Muscle layer of duodenum (tissue), 2 donors: ENCODE measurements at regions not wholly inside any gene's neighbourhood (a gene's known extent, or its start where the extent isn't known, plus 50 kb on each side); places are given as distances from the start of the nearest gene placed in this dataset.
"Not testable (repeated sequence)": the region's sequence is repeated elsewhere in the genome, so short reads cannot be mapped to it uniquely, and the experiment has no call there.

ENCODE experiments used
- H3K27ac ChIP-seq: one replicate; pipeline ENCODE4 v1.7.0; 2013; ENCODE audit warnings: mild to moderate bottlenecking, low read length
- H3K27me3 ChIP-seq: one replicate; pipeline ENCODE4 v1.7.0; 2013; ENCODE audit warnings: low read depth, mild to moderate bottlenecking, control low read depth, low read length
- H3K36me3 ChIP-seq, 2 donors: one replicate each; pipeline ENCODE4 v1.7.0; 2013; ENCODE audit warnings: low read length in 2 of 2, control low read depth in 1 of 2, mild to moderate bottlenecking in 1 of 2; ENCODE audit not compliant: insufficient read depth in 2 of 2, control insufficient read depth in 1 of 2
- H3K4me1 ChIP-seq, 2 donors: one replicate each; pipeline ENCODE4 v1.7.0; 2013; ENCODE audit warnings: low read length in 2 of 2, mild to moderate bottlenecking in 2 of 2, control low read depth in 1 of 2, moderate library complexity in 1 of 2; ENCODE audit not compliant: insufficient read depth in 2 of 2, control insufficient read depth in 1 of 2
- H3K4me3 ChIP-seq, 2 donors: one replicate each; pipeline ENCODE4 v1.7.0; 2013; ENCODE audit warnings: low read length in 2 of 2, low read depth in 1 of 2, mild to moderate bottlenecking in 1 of 2
- H3K9me3 ChIP-seq, 2 donors: one replicate each; pipeline ENCODE4 v1.7.0; 2013; ENCODE audit warnings: low read length in 2 of 2, control low read depth in 1 of 2, mild to moderate bottlenecking in 1 of 2; ENCODE audit not compliant: control insufficient read depth in 1 of 2
- donor health status: healthy.

- Histone ChIP-seq H3K4me1 (no peaks in the 10 kb centered on the region), H3K27me3 (no peaks in the 10 kb centered on the region), H3K36me3 (no peaks in the 10 kb centered on the region), H3K4me3 (no peak overlapping the region), H3K27ac (no peak overlapping the region), H3K9me3 (no peaks in the 10 kb centered on the region)
These were observed 362.8 kb upstream of the ZNF462 start for GRCh38 chr9:106500171-106500570.

DNA sequence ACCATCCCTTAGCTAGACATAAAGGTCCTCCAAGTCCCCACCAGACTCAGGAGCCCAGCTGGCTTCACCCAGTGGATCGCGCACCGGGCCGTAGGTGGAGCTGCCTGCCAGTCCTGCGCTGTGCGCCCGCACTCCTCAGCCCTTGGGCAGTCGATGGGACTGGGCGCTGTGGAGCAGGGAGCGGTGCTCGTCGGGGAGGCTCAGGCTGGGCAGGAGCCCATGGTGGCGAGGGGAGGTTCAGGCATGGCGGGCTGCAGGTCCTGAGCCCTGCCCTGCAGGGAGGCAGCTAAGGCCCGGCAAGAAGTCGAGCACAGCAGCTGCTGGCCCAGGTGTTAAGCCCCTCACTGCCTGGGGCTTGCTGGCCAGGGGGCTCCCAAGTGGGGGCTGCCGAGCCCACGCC lies 361.8 kb upstream of the ZNF462 start:
- not testable (repeated sequence) for H3K36me3 ChIP-seq

DNA sequence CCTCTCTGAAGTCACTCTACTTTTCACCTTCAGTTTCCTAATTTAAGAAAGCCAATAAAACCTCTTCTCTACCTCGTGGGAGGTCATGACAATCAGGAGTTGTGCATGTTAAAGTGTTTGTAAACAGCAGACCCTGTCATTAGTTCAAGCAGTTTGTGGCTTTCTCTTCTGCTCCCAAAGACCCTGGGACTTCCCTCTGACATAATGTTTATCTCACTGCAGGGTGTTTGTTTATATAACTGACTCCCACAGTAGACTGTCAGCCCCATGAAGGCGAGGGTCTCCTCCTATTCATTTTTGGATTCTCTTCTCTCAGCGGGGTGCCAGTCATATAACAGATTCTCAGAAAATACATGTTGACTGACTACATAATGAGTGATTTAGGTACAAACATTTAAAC lies 360.0 kb upstream of the ZNF462 start:
- Histone ChIP-seq H3K36me3 (no peaks in the 10 kb centered on the region), H3K27me3 (no peaks in the 10 kb centered on the region), H3K9me3 (no peaks in the 10 kb centered on the region), H3K27ac (no peak overlapping the region), H3K4me3 (no peak overlapping the region), H3K4me1 (no peaks in the 10 kb centered on the region)

More for the DNA sequence above, 361.8 kb upstream of the ZNF462 start:
- not testable (repeated sequence) for H3K27me3 ChIP-seq, H3K4me3 ChIP-seq, H3K4me1 ChIP-seq, H3K27ac ChIP-seq, H3K9me3 ChIP-seq

GRCh38 chr9:106503759-106504158 lies 359.2 kb upstream of the ZNF462 start:
- Histone ChIP-seq H3K27me3 (no peaks in the 10 kb centered on the region), H3K36me3 (no peaks in the 10 kb centered on the region), H3K27ac (no peak overlapping the region), H3K9me3 (no peaks in the 10 kb centered on the region), H3K4me1 (no peaks in the 10 kb centered on the region), H3K4me3 (no peak overlapping the region)

DNA sequence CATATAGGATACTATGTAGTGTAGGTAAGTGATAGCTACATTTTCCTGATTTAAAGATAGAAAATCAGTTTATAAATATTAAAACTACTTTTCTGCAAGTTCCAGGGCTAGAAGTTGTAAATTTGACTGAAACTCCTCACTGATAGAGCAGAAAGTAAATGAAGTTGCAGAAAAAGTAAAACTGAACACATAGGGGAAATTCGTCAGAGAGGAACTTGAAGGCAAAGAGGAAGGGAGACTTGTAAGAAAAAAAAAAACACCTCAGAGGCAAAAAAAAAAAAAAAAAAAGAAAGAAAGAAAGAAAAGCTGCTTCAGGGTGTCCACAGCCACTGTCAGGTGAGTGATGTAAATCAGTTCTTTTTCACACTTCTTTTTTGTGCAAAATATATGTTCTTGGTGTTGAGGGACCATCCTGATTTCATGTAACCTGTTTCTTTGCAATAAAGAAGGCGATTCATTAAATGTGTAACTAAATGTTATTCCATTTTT lies 336.2 kb upstream of the ZNF462 start:
- Histone ChIP-seq H3K36me3 (no peaks in the 10 kb centered on the region), H3K27ac (no peak overlapping the region), H3K4me3 (no peak overlapping the region), H3K27me3 (no peaks in the 10 kb centered on the region), H3K4me1 (no peaks in the 10 kb centered on the region), H3K9me3 (no peaks in the 10 kb centered on the region)

- Histone ChIP-seq H3K4me1 (no peaks in the 10 kb centered on the region), H3K27ac (no peak overlapping the region), H3K9me3 (no peaks in the 10 kb centered on the region), H3K36me3 (no peaks in the 10 kb centered on the region), H3K4me3 (no peak overlapping the region), H3K27me3 (no peaks in the 10 kb centered on the region)
These were observed 334.8 kb upstream of the ZNF462 start for GRCh38 chr9:106528158-106528557.

DNA sequence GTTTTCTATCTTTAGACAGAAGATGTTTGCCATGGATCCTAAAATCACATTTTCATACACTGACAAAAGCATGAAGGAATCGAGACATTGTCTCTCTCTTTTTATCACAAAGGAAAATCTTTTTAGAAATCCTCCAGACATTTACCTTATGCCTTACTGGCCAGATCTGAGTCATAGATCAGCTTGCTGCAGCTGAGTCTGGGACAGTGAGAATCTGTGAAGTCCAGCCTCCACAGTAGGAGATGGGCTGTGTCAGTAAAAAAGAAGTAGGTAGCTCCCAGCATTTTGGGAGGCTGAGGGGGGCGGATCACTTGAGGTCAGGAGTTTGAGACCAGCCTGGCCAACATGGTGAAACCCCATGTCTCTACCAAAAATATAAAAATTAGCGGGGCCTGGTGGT lies 333.4 kb upstream of the ZNF462 start:
- H3K36me3 ChIP-seq = no peaks in the 10 kb centered on the region
- no peaks in the 10 kb centered on the region for H3K27me3 ChIP-seq
- no peak overlapping the region for H3K4me3 ChIP-seq
- no peaks in the 10 kb centered on the region for H3K4me1 ChIP-seq
- H3K9me3 ChIP-seq = no peaks in the 10 kb centered on the region
- H3K27ac ChIP-seq = no peak overlapping the region

GRCh38 chr9:106531491-106531890 lies 331.5 kb upstream of the ZNF462 start:
- no peaks in the 10 kb centered on the region for H3K27me3 ChIP-seq
- H3K4me1 ChIP-seq = peaks cover 0 to 5% of the 10 kb centered on the region in 2 donors
- H3K4me3 ChIP-seq = no peak overlapping the region
- H3K27ac ChIP-seq = no peak overlapping the region
- no peaks in the 10 kb centered on the region for H3K36me3 ChIP-seq
- no peaks in the 10 kb centered on the region for H3K9me3 ChIP-seq

DNA sequence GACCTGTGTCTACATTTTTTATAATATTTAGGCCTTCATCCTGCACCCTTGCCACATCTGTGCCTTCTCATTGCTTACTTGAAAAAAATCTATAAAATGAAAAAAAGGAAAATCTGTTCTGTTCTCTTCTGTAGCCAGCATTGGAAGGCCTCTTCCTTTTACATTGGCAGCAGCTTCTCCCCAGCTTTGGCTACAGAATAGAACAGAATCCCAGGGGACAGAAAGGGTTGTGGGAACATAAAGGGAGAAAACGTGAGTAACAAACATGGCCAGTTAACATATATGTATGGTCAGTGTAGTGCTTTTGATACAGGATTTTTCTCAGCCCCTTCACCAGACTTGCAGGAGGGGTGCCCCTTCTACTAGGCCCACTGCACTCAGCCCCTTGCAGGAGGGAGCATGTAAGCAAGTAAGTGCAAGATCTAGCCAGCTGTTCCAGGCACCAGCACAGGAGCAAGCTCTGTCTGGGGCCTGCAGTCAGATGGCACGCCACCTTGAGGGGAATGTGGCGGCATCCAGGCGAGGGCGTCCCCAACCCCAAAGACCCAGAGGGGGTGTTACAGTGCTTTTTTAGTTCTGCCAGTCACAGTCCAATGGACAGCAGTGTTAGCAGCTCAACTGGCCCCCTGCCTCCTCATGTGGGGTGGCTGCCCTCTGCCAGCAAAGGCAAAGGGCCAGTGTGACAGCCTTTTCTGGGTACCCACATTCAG lies 330.5 kb upstream of the ZNF462 start:
- Histone ChIP-seq H3K27ac (no peak overlapping the region), H3K36me3 (no peaks in the 10 kb centered on the region), H3K9me3 (no peaks in the 10 kb centered on the region), H3K4me1 (peaks cover 0 to 5% of the 10 kb centered on the region in 2 donors), H3K27me3 (no peaks in the 10 kb centered on the region), H3K4me3 (no peak overlapping the region)

DNA sequence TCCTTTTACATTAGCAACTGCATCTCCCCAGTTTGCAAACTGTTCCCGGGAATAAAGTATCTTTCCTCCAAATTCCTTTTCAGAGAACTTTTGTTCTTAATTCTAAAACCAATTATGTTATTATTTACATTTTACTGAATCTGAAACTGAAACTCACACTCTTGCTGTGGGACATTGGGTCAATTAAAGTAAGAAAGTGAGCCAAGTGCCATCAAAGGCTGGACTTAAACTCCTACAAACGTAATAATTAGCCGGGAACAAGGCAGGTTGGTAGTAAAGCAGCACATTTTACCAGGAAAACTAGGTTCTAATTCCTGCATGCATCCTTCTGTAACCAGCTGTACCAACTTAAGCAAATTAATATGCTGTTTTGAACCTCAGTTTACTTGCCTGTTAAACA lies 328.2 kb upstream of the ZNF462 start:
- no peak overlapping the region for H3K27ac ChIP-seq
- no peaks in the 10 kb centered on the region for H3K9me3 ChIP-seq
- no peak overlapping the region for H3K4me3 ChIP-seq
- H3K27me3 ChIP-seq = no peaks in the 10 kb centered on the region
- no peaks in the 10 kb centered on the region for H3K36me3 ChIP-seq
- H3K4me1 ChIP-seq = peaks cover 0 to 5% of the 10 kb centered on the region in 2 donors

- H3K4me3 ChIP-seq = no peak overlapping the region
These were observed 327.5 kb upstream of the ZNF462 start for GRCh38 chr9:106535439-106535838.

More at GRCh38 chr9:106535439-106535838, 327.5 kb upstream of the ZNF462 start:
- Histone ChIP-seq H3K27ac (no peak overlapping the region), H3K36me3 (no peaks in the 10 kb centered on the region), H3K4me1 (peaks cover 0 to 5% of the 10 kb centered on the region in 2 donors), H3K27me3 (no peaks in the 10 kb centered on the region), H3K9me3 (no peaks in the 10 kb centered on the region)
